NCI-H1105 (cell line): ENCODE measurements at regions not wholly inside any gene's neighbourhood (a gene's known extent, or its start where the extent isn't known, plus 50 kb on each side); places are given as distances from the start of the nearest gene placed in this dataset.

Source experiments
- DNase-seq: peaks from one replicate; lab custom pipeline; 2025; lab: John Stamatoyannopoulos, UW

GRCh38 chr13:79084802-79085424 is 321.1 kb downstream of the RBM26 start:
- peak; percentile 18 for DNase-seq

- DNase-seq: no peak
Measured at GRCh38 chr13:79081942-79082341, 324.1 kb downstream of the RBM26 start.

GRCh38 chr13:79079351-79079839 is 326.7 kb downstream of the RBM26 start:
- no peak for DNase-seq

- DNase-seq: no peak
Measured at GRCh38 chr13:79075703-79076102, 330.4 kb downstream of the RBM26 start.

- no peak for DNase-seq
Measured at GRCh38 chr13:79070343-79070974, 335.6 kb downstream of the RBM26 start.

- DNase-seq: no peak
Measured at GRCh38 chr13:79062291-79062690, 343.8 kb downstream of the RBM26 start.

- no peak for DNase-seq
Measured at GRCh38 chr13:79060216-79060615, 345.8 kb downstream of the RBM26 start.

- no peak for DNase-seq
Measured at GRCh38 chr13:79056706-79057105, 349.3 kb downstream of the RBM26 start.

GRCh38 chr13:79051472-79051871 is 354.6 kb downstream of the RBM26 start:
- DNase-seq: no peak

- no peak for DNase-seq
Measured at GRCh38 chr13:79044415-79044814, 361.6 kb downstream of the RBM26 start.

- no peak for DNase-seq
Measured at GRCh38 chr13:79043208-79043607, 362.8 kb downstream of the RBM26 start.

- DNase-seq: no peak
Measured at GRCh38 chr13:79037197-79037596, 368.9 kb downstream of the RBM26 start.

- DNase-seq: peak; percentile 7
Measured at GRCh38 chr13:79034341-79034740, 371.7 kb downstream of the RBM26 start.

GRCh38 chr13:79030513-79030912 is 371.6 kb upstream of the OBI1 start:
- no peak for DNase-seq

GRCh38 chr13:79018166-79018565 is 359.2 kb upstream of the OBI1 start:
- no peak for DNase-seq

- no peak for DNase-seq
Measured at GRCh38 chr13:79011179-79011578, 352.2 kb upstream of the OBI1 start.

- no peak for DNase-seq
Measured at GRCh38 chr13:79003989-79004898, 345.3 kb upstream of the OBI1 start.

- DNase-seq: no peak
Measured at GRCh38 chr13:78999494-78999893, 340.5 kb upstream of the OBI1 start.

GRCh38 chr13:78998630-78999315 is 339.8 kb upstream of the OBI1 start:
- DNase-seq: no peak

- no peak for DNase-seq
Measured at GRCh38 chr13:78997902-78998629, 339.1 kb upstream of the OBI1 start.

- no peak for DNase-seq
Measured at GRCh38 chr13:78993792-78994191, 334.8 kb upstream of the OBI1 start.

- DNase-seq: no peak
Measured at GRCh38 chr13:78981913-78982312, 323.0 kb upstream of the OBI1 start.
